Stimulated activated CD8-positive, alpha-beta memory T cell treated with anti-CD3 and anti-CD28 coated beads, Interleukin-4, amount 100 ng/mL, for 48 hours (primary cell): ENCODE measurements at regions not wholly inside any gene's neighbourhood (a gene's known extent, or its start where the extent isn't known, plus 50 kb on each side); places are given as distances from the start of the nearest gene placed in this dataset.
"Not testable (repeated sequence)": the region's sequence is repeated elsewhere in the genome, so short reads cannot be mapped to it uniquely, and the experiment has no call there.

Experiments
- DNase-seq: peaks from one replicate; pipeline ENCODE4 v3.0.0-alpha.2; 2020

DNA sequence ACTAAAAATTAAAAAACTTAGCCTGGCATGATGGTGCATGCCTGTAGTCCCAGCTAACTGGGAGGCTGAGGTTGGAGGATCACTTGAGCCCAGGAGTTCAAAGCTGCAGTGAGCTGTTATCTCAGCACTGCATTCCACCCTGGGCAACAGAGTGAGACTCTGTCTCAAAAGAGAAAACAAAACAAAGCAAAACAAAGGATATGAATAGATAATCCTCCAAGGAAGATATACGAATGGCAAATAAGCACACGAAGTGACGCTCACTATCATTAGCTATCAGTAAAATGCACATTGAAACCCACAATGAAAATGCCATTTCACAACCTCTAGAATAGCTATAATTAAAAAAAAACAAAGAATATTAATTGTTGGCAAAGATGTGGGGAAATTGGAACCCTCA is 386.2 kb upstream of the CCL2 start:
- no peak for DNase-seq

GRCh38 chr17:33870936-33871335 is 384.1 kb upstream of the CCL2 start:
- no peak for DNase-seq

GRCh38 chr17:33871720-33872540 is 383.2 kb upstream of the CCL2 start:
- DNase-seq: no peak

- DNase-seq: no peak
These were observed 381.9 kb upstream of the CCL2 start for GRCh38 chr17:33873201-33873617.

DNA sequence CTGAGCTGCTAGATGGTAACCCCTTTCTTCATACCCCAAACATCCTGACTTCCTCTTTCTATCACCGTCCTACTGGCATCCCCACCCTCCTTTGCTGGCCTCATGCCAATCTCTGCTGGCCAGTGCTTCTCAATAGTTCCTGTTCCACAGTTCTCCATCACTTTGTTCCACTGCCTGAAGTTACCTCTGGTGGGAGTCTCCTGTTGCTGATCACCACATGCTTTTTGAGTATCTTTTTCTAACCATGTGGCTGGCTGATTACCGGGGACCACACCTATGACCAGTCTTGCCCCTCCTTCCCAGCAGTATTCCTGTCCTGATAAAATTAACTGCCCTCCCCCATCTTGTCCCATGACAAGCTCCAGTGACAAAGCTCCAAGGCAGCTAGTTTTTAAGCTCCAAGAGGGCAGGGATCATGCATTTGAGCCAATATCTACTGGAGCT is 380.4 kb upstream of the CCL2 start:
- no peak for DNase-seq

DNA sequence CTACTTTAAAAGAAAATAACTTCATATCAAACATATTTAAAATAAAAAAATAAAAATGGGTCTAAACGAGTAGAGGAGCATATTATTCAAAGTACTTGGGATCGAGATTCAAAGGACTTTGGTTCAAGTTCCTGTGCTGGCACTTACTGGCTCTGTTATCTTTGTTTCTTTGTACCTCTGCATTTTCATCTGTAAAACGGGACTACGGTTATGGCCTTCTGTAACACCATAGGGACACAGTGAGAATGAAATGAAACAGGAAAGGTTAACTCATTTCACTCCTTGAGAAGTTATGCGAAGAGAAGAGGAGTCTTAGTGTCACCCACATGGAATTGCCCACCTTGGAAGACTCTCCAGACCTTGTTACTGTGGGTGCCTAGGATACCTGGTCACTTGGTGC is 379.1 kb upstream of the CCL2 start:
- DNase-seq: no peak

DNA sequence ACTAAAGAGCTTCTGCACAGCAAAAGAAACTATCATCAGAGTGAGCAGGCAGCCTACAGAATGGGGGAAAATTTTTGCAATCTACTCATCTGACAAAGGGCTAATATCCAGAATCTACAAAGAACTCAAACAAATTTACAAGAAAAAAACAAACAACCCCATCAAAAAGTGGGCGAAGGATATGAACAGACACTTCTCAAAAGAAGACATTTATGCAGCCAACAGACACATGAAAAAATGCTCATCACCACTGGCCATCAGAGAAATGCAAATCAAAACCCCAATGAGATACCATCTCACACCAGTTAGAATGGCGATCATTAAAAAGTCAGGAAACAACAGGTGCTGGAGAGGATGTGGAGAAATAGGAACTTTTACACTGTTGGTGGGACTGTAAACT is 372.8 kb upstream of the CCL2 start:
- DNase-seq: not testable (repeated sequence)

GRCh38 chr17:33882677-33883076 is 372.4 kb upstream of the CCL2 start:
- not testable (repeated sequence) for DNase-seq

DNA sequence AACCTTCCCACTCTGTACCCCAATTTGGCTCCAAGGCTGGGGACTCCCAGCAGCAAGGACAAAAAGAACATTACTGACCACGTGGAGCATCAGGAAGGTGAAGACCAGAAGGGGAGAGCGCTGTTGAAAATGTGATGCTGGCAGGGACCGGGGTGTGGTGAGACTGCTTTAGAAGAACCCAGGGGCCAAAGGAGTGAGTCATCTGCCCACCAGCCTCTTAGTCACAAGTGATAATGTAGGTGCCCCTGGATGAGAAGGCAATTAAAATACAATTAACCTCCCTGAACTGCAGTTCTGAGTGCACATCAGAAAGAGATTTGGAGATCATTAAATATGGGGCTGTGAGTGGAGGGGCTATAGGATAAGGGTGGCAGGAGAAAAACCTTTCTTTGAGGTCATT is 366.6 kb upstream of the CCL2 start:
- DNase-seq: no peak

GRCh38 chr17:33889040-33889439 is 366.0 kb upstream of the CCL2 start:
- DNase-seq: no peak

DNA sequence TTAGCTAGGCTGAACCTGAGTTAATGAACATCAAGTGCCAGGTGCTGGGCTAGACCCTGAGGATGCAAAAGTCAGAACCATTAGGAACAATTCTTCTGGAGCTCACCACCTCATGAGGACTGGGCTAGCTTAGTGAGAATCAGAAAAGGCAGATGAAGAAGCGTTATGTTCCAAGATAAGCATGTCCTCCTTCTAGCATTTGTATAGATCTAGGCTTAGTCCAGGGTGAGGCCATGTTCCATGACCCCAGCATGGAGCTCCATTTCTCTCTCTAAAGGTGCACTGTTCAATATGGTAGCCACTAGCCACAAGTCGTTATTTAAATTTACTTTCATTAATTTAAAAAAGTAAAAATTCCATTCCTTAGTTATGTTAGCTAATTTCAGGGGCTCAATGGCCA is 365.3 kb upstream of the CCL2 start:
- no peak for DNase-seq

DNA sequence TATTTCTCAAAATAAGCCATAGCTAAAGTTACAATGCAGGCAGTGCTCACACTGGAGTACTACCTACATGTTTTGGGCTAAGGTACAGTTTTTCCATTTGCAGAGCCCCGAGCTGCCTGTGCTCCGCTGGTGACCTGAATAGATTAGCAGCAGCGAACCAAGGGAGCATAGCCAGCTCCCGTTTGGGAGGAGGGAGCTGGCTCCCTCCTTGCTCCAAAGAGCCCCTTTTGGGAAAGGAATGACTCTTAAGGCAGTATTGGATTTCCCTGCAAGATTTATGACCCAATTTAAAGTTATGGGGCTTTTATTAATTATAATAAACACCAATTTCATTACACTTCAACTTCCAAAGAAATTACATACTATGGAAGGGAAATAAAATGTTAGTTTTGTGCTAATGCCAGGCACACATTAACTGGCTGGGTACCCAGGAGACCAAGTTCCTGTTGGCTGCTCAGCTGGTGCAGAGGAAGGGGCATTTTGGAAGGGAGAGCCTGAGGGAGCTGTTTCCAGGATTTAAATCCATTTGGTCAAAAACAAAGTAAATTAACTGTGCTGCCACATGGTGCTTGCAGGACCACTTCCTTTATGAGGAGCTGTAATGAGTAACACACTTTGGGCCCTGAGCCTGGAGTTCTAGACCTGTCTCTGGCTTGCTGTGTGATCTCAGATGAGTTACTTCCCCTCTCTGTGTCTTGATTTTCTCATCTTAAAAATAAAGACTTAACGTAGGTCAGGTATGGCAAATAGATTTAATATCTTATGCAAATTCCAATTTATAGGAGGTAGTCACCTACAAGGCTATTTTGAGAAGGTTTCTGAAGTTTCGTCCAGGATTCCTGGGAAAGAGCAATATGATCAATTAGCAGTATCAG is 362.1 kb upstream of the CCL2 start:
- no peak for DNase-seq

DNA sequence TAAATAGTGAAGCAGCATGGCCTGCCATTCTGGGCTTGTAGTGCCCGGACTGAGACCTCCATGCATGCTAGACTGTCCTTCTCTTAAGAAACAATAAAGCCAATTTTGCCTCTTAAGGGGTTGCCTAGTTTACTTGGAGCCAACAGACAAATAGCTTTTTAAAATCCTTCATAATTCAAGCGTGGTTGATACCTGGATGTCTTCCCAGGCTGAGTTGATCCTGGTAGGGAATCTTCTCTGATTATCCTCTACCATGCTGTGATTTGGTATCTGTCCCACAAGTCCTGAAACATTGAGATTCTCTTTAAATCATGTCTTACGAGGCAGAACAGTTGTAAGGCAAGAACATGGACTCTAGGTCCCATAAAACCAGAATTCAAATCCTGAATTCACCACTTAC is 359.6 kb upstream of the CCL2 start:
- no peak for DNase-seq

DNA sequence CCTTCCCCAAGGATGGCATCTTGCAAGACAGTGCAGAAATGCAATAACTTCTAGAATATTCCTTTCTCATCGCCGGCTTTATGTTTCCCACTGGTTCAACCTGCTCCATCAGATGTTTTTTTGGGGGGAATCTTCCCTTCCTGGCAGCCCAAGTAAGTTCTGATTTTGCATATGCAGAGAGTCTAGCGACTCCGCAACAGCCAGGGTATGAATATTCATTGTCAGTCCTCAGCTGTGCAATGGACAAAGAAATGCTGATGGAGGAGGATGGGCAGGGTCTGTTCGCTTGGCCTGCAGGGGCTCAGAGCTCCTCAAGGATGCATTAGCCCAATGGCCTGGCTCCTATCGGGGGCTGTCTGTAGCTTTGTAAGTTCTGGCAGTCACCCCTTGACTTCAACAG is 358.8 kb upstream of the CCL2 start:
- no peak for DNase-seq

GRCh38 chr17:33901085-33901484 is 354.0 kb upstream of the CCL2 start:
- DNase-seq: no peak

DNA sequence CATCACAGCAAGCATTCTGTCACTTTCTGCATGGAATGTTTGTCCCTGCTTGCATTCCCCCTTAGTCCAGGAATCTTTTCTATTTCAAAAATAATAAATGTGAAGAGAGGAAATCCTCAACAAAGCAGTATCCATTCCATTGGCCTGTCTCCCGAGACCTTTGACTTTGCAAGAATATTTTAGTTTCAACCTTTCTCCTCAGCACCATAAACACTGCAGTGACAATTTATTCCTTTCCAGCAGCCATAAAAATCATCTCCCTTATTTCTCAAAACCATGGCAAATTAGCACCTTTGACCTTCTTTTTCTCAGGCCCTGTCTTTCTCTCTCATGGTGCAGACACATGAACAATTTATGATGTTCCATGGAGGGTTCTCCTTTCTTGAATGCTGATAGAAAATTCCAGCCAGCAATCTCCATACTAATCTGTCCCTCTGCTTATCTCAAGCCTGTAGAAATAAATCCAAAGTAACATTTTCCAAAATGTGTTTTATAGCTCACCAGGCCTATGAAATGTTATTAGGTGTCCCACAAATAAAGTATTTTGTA is 352.1 kb upstream of the CCL2 start:
- no peak for DNase-seq

DNA sequence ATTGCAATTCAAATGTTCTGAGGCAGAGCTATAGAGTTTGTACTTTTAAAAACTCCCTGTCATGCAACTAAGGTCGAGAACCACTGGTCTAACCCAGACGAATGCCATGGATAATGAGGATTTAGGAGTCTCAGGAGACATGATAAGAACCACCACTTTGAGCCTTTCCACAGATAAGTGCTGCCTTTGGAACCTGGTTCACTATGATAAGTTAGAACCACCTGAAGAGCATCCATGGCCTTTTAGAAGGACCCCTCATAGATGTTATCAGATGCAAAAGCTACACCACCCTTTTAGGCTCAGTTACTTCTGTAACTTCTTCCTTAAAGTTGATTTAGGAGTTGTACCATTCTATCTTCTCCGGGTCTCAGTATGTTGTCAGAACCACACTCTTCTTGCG is 350.6 kb upstream of the CCL2 start:
- no peak for DNase-seq

DNA sequence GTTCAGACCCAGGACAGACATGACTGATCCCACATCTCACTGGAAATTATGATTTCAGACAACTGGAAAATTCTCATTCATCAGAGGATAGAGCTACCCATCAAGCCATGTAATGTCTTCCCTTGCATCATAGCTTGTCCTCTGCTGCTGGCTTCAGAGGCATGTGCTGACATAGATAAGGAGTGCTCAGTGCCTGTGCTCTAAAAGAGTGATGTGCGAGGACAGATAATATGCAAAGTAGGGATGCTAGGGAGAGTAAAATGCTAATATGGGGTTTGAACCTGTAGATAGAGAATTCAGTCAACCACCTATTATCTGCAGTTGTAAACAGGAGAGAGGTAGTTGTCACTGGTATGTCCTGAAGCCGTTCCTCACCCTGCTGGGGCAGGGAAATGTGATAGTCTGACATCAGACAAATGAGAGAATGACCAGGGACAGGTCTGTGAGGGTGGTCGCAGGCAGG is 349.7 kb upstream of the CCL2 start:
- DNase-seq: no peak

DNA sequence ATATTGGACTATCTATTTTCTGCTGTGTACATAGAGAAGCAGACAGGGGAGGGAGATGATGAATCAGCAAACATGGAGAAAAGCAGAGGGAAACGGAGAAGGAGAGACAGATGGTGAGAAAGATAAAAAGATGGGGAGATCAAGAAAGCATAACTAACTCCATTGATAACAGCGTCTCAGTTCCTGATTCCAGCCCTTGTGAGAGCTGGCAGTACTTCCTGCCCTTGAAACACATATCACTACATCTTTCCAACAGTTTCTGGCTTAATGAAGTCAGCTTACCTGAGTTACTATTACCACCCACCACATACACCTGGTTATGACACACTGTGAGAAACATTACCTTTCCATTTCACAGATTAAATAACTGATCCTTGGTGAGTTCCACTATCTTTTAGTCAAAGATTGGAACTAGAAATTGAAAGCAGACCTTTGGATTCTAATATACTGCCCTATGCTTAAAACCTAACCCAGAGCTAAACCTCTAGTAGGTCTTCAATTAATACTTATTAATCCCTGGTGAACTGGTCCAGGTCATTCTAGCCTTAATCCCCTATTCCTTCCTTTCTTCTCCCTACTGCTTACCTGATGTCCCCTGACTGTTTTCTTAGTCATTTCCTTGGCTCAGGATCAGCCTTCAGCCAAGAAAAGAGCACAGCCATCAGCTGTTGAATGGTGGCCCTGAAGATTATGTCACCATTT is 346.6 kb upstream of the CCL2 start:
- no peak for DNase-seq

DNA sequence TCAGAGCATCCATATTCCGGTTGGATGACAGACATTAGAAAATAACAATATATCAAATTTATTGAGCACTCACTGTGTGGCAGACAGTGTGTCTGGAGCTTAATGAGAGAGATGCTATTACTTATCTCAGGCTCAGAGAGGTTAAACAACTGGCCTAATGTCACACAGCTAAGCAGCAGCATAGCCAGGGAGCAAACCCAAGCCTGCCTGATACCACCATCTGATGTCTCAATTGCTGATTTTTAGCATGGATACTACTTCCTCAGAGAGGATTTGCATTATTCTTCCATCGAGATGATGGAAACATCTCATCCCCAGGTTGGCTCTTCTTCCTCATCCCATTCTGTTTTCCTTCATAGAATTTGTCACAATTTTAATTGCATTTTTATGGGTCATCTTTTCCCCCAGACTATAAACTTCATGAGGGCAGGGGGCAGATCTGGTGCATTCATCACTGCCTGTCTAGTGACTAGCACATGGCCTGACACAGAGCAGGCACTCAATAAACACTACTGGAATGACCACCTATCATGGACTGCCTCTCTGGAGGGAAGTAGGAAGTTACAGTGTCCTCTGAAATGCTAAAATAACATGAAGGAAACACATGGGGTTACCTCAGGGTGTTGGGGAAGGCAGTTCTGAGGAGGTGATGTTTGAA is 344.8 kb upstream of the CCL2 start:
- no peak for DNase-seq

- no peak for DNase-seq
These were observed 341.0 kb upstream of the CCL2 start for GRCh38 chr17:33914125-33914524.

DNA sequence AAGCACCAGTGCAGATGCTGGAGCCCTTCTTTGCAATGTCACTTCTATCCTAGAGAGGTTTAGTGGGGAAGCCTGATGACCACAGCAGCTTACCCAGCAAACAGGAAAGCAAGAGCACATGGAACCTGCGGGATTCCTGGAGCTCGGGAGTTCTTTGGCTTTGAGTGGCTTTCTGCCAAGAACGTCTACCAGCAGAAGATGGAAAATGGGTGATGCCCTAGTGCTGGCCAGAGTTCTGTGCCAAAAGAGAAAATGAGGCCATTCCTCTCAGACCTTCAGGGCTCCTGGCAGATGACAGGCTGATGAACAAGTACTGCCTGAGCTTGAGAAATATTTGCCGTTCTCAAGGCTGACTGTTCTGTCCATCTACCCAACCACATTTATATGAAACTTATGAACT is 332.1 kb upstream of the CCL2 start:
- no peak for DNase-seq

DNA sequence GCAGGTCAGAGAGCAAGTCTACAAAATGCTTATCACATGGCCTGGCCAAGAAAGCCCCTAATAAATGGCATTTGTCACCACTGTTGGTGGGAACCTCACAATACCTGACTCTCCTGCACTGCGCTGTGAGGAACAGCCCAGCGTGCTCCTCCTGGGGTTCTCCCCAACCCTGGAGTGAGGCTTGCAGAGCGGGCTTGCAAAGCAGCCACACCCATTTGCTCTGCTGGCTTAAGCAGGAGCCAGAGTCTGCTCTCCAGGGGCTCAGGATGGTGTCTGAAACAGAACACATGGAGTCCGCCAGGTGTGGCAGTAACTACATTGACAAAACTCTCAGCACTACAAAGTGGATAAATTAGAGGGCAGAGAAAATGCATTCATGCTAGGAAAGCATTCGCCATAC is 331.0 kb upstream of the CCL2 start:
- no peak for DNase-seq
